SK-N-DZ (cell line): ENCODE measurements at regions not wholly inside any gene's neighbourhood (a gene's known extent, or its start where the extent isn't known, plus 50 kb on each side); places are given as distances from the start of the nearest gene placed in this dataset.
A peak's percentile ranks its signal among the peaks of the same experiment; 100 is the strongest.
"Not testable (repeated sequence)": the region's sequence is repeated elsewhere in the genome, so short reads cannot be mapped to it uniquely, and the experiment has no call there.

Experiments
- DNase-seq: peaks from one replicate; pipeline ENCODE4 v3.0.0-alpha.2; 2015; ENCODE audit warnings: low spot score

DNA sequence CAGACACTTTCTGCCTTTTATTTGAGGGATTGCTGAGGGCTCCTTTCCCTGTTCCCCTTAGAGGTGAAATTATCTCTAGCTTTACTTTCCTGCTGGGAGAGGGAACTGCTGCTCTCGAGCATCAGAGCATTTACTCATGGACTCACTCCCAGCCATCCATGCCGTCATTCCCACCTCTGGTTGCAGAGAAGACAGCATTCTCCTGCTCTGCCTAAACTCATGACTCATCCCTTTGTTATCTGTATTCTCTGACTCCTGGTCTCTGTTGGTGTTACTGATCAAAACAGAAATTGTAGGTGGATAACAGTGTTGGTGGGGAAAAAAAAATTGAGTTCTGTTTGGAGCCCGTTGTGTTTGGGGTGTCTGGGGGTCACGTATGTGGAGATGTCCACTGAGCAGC, 159.3 kb downstream of the TTC8 start:
- DNase-seq = peak; percentile 40

DNA sequence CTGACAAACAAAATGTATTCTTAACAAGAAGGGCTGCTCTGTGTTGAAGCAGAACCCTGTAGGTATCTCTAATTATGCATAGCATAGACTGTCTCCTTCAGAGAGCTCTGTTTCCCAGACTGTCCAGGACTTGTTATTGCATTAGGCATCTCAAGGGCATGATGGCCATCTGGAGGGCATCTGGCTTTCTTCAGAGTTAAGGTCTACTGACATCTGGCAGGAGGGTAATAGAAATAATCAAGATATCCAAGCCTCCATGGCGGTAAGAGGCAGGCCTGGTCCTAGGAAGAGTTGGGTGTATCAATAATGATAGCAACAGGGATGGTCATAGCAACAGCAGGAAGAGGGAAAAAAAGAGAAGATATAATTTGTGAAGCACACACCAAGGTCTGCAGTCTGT, 161.2 kb downstream of the TTC8 start:
- peak; percentile 100 for DNase-seq

DNA sequence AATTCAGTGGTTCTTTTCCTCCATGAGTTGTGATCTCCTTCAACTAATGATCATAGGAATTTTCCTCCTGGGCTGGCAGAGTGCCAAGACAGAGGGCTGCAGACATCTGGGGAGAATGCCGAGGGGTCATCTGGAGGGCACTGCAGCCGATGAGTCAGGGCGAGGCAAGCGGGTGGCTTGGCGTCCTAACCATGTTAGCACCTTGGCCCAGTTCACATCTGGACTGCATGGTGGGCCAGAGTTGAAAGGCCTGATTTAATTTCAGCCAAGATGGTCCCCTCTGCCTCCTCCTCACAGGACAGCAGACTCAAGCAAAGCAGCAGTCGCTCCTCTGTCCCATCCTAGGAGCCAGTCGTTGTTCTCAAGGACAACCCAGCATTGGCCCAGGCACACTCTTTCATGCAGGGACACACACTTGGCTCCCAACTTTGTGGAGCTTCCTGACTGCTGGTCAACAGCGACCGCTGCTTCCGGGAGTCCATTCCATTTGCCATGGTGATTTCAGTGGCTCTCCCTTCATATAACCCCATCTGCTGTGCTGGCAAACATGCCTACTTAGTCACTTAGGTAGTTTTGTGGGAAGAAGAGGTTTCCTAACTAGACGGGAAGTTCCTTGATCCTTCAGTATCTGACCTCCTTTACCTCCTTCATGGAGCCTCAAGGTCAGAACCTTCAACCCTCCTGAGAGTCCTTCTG, 161.8 kb downstream of the TTC8 start:
- peak; percentile 99 for DNase-seq

GRCh38 chr14:88986908-88987307, 162.5 kb downstream of the TTC8 start:
- DNase-seq = not testable (repeated sequence)

DNA sequence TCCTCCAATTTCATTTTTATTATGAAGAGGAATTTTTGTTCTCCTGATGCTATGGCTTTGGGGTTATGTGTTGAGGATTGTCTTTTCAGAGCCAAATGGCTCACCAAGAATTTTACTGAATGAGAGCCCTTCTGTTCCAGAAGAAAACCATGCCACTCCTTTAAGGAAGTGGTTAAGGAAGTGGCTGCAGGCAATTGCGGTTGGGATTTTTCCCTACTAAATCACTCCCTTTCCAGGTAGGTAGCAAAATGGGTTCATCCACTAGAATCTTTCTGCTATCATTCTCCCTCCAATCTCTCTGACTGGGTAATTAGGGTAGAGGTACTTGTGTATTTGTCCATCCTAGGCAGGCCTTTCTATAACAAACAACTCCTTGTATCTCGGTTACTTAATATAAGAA, 163.1 kb downstream of the TTC8 start:
- DNase-seq = no peak

DNA sequence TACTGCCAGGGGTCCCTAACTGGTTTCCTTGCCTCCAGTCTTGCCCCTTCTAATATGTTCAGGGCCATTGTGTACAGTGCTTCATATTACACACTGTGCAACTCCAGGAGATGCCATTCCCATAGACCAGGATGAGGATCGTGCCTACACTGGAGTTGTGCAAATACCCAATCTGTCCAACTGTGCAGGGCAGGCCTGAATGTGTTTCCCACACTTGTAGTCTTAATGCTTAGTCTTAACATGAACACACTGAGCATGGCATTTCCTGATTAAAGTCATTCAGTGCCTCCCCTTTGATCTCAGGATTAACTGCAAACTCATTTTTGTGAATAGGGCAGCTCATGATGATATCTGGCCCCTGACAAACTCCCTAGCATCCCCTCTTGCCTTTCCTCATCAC, 165.5 kb downstream of the TTC8 start:
- no peak for DNase-seq

GRCh38 chr14:88990856-88991255, 166.4 kb downstream of the TTC8 start:
- no peak for DNase-seq

DNA sequence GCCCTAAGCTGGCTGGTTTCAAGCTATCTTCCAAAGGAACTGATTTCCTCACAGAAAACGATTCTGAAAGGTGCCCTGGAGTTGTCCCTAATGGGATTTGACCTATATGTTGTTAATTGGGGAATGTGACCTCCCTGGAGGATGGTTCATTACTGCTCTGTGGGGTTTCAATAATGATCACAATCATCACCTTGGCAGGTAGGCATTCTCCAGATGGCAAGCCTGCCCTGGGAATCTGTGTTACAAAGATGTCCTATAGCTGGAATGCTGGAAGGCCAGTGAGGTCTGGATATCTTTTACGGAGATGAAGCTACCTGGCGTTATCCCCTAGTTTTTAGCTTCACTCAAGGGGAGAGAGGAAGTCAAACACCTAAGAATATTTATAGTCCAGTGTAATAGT, 167.6 kb downstream of the TTC8 start:
- no peak for DNase-seq

GRCh38 chr14:88993946-88994345, 169.5 kb downstream of the TTC8 start:
- no peak for DNase-seq

DNA sequence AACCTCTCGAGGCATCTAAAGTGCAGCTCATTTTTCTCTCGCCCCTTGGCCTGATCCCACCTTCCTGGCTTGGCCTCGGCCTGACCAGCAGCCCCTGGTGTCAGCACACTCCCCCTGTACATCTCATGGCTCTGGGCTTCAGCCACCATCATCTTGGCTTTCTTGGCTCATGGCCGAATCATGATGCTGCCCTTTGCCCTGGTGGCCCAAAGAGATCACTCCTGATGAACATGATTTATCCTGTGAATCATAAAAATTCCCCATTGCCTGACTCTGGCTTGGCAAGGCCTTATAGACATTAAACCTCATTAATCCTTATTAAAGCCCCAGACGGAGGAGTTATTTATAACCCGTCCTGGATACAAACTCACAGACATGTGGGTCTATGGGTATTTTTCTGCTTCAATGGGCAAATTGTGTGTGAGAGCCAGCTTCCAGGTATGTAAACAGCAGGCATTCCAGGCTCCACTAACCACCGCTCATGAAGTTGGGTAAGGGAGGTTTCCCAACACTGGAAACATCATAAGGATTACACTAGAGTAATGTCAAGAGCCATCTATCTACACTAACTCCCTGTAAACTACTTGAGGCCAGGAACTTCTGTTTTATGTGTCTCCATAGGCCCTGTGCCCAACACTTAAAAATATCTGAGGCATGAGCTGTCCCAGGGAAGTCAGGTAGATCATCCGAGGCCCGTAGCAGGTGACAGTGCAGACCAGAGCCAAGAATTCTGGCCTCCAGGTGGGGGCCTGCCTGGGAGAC, 171.2 kb downstream of the TTC8 start:
- no peak for DNase-seq

GRCh38 chr14:88998027-88998426, 173.6 kb downstream of the TTC8 start:
- peak; percentile 99 for DNase-seq

DNA sequence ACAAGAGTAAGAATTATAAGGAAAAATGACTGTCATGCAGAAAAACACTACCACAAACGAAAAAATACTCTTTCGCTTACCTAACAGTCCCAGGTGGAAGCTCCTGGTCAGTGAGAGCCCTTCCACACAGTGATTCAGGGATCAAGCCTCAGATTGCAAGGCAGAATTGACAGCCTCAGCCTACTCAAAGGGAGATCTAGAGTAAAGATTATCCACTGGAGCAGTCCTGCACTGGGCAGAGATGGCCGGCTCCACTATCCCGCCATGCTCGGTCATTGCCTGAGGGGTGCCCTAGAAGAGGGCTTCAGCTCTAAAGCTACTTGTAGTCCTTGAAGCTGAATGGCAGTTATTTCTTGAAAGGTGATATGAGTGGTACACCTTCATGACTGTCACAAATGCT, 174.7 kb downstream of the TTC8 start:
- DNase-seq = peak; percentile 73

GRCh38 chr14:89000007-89000942, 175.8 kb downstream of the TTC8 start:
- peak; percentile 79 for DNase-seq

- no peak for DNase-seq
These were observed 179.7 kb downstream of the TTC8 start for GRCh38 chr14:89004166-89004565.

DNA sequence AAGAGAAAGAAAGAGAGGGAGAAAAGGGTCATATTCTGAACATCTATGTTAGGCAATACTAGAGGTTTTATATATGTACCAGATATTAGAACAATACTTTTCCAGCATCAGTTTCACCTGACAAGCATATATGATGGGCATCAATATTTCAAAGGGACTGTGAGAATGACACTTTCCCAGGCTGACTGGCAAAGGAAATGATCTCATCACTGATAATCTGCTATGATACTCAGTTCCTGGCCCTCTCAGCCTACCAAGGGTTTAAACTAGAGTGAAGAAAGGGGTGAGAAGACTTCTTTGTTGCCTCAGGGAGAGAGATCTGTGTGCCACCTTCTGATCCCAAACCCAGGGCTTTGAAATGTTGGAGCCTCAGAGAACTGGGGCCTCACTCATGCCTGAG, 183.5 kb downstream of the TTC8 start:
- DNase-seq = no peak

- no peak for DNase-seq
These were observed 187.2 kb downstream of the TTC8 start for GRCh38 chr14:89011355-89012281.

DNA sequence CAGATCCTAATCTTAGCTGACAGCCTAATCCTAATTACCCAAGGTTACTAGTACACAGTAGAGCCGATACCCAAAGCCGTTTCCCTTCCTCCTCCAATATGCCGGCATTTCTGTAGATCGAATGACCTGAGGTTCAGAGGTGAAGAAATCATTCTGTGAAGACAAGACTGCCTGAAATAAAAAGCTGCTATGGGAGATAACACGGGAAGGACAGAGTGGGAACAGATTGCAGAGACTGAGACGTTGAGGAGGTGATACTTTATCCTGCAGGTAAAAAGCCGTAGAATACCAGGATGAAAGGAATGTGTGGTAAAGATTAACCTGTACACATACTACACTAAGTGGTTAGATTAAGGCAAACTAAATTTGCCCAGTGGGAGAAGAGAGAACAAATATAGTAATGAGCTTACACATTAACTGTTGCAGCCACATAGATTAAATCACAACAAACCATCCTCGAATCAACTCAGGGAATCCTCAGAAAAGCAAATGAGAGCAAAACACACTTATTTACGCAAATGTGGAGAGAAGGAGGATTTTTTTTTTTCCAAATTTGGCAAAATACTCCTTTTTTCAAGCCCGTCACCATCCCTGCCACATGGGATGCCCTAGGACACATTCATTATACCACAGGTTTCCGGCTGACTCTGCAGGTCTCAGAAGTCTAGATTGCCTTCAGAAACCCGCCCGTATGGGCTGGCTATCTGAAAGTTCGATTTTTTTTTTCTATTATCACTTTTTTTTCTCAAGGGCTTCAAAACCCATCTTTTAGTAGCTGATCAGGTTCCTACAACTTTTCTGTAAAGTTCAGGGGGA, 188.0 kb downstream of the TTC8 start:
- no peak for DNase-seq

GRCh38 chr14:89013098-89013504, 188.7 kb downstream of the TTC8 start:
- peak; percentile 81 for DNase-seq

GRCh38 chr14:89013698-89014568, 189.5 kb downstream of the TTC8 start:
- no peak for DNase-seq
